ENCODE measurements at regions not wholly inside any gene's neighbourhood (a gene's known extent, or its start where the extent isn't known, plus 50 kb on each side); places are given as distances from the start of the nearest gene placed in this dataset.

GRCh38 chr7:22589641-22590201 lies 89.7 kb upstream of the STEAP1B start:
- no peaks in the 10 kb centered on the region for H3K27me3 ChIP-seq (ENCODE audit: insufficient read depth, low read length)
- no peaks in the 10 kb centered on the region for H3K79me2 ChIP-seq (ENCODE audit: control insufficient read depth, insufficient read depth, low read length, unreplicated experiment)
- peak overlapping the region; percentile 86 for H3K27ac ChIP-seq (ENCODE audit: low read depth, low read length)
- H3K36me3 ChIP-seq (ENCODE audit: insufficient read depth, low read length): no peaks in the 10 kb centered on the region
- peak overlapping the region; percentile 28 for H2AFZ ChIP-seq (ENCODE audit: low read length, unreplicated experiment)
- H3K4me3 ChIP-seq (ENCODE audit: low read depth, low read length): peak overlapping the region; percentile 52
- peaks cover 50% of the 10 kb centered on the region for H3K4me1 ChIP-seq (ENCODE audit: control insufficient read depth, insufficient read depth, low read length, unreplicated experiment)

GRCh38 chr7:22588351-22588750 lies 88.4 kb upstream of the STEAP1B start:
- Histone ChIP-seq H3K27me3 (ENCODE audit: insufficient read depth, low read length) (no peaks in the 10 kb centered on the region), H3K4me3 (ENCODE audit: low read depth, low read length) (no peak overlapping the region), H3K79me2 (ENCODE audit: control insufficient read depth, insufficient read depth, low read length, unreplicated experiment) (no peaks in the 10 kb centered on the region), H2AFZ (ENCODE audit: low read length, unreplicated experiment) (no peak overlapping the region), H3K4me1 (ENCODE audit: control insufficient read depth, insufficient read depth, low read length, unreplicated experiment) (peaks cover 58% of the 10 kb centered on the region), H3K27ac (ENCODE audit: low read depth, low read length) (peak overlapping the region; percentile 73; the same call in 1 of the 2 replicates), H3K36me3 (ENCODE audit: insufficient read depth, low read length) (no peaks in the 10 kb centered on the region)

- peak overlapping the region; percentile 44 for H2AFZ ChIP-seq (ENCODE audit: low read length, unreplicated experiment)
- H3K4me1 ChIP-seq (ENCODE audit: control insufficient read depth, insufficient read depth, low read length, unreplicated experiment): peaks cover 61% of the 10 kb centered on the region
- no peaks in the 10 kb centered on the region for H3K79me2 ChIP-seq (ENCODE audit: control insufficient read depth, insufficient read depth, low read length, unreplicated experiment)
These were observed 87.3 kb upstream of the STEAP1B start for GRCh38 chr7:22587322-22587721.

GRCh38 chr7:22586786-22587140 lies 86.8 kb upstream of the STEAP1B start:
- Histone ChIP-seq H3K4me3 (ENCODE audit: low read depth, low read length) (no peak overlapping the region), H3K79me2 (ENCODE audit: control insufficient read depth, insufficient read depth, low read length, unreplicated experiment) (no peaks in the 10 kb centered on the region), H3K4me1 (ENCODE audit: control insufficient read depth, insufficient read depth, low read length, unreplicated experiment) (peaks cover 61% of the 10 kb centered on the region), H2AFZ (ENCODE audit: low read length, unreplicated experiment) (no peak overlapping the region), H3K36me3 (ENCODE audit: insufficient read depth, low read length) (no peaks in the 10 kb centered on the region), H3K27ac (ENCODE audit: low read depth, low read length) (peak overlapping the region; percentile 73; the same call in 1 of the 2 replicates), H3K27me3 (ENCODE audit: insufficient read depth, low read length) (no peaks in the 10 kb centered on the region)

More at GRCh38 chr7:22587322-22587721, 87.3 kb upstream of the STEAP1B start:
- no peak overlapping the region for H3K4me3 ChIP-seq (ENCODE audit: low read depth, low read length)
- H3K36me3 ChIP-seq (ENCODE audit: insufficient read depth, low read length): no peaks in the 10 kb centered on the region
- peak overlapping the region; percentile 73 for H3K27ac ChIP-seq (ENCODE audit: low read depth, low read length)
- H3K27me3 ChIP-seq (ENCODE audit: insufficient read depth, low read length): no peaks in the 10 kb centered on the region

GRCh38 chr7:22586101-22586785 lies 86.3 kb upstream of the STEAP1B start:
- Histone ChIP-seq H2AFZ (ENCODE audit: low read length, unreplicated experiment) (no peak overlapping the region), H3K27ac (ENCODE audit: low read depth, low read length) (no peak overlapping the region), H3K79me2 (ENCODE audit: control insufficient read depth, insufficient read depth, low read length, unreplicated experiment) (no peaks in the 10 kb centered on the region), H3K4me1 (ENCODE audit: control insufficient read depth, insufficient read depth, low read length, unreplicated experiment) (peaks cover 58% of the 10 kb centered on the region), H3K27me3 (ENCODE audit: insufficient read depth, low read length) (no peaks in the 10 kb centered on the region), H3K4me3 (ENCODE audit: low read depth, low read length) (no peak overlapping the region), H3K36me3 (ENCODE audit: insufficient read depth, low read length) (no peaks in the 10 kb centered on the region)

- H3K27me3 ChIP-seq (ENCODE audit: insufficient read depth, low read length): no peaks in the 10 kb centered on the region
- H3K4me1 ChIP-seq (ENCODE audit: control insufficient read depth, insufficient read depth, low read length, unreplicated experiment): peaks cover 38% of the 10 kb centered on the region
- no peak overlapping the region for H3K27ac ChIP-seq (ENCODE audit: low read depth, low read length)
- H3K79me2 ChIP-seq (ENCODE audit: control insufficient read depth, insufficient read depth, low read length, unreplicated experiment): no peaks in the 10 kb centered on the region
- no peaks in the 10 kb centered on the region for H3K36me3 ChIP-seq (ENCODE audit: insufficient read depth, low read length)
- H3K4me3 ChIP-seq (ENCODE audit: low read depth, low read length): no peak overlapping the region
- no peak overlapping the region for H2AFZ ChIP-seq (ENCODE audit: low read length, unreplicated experiment)
These were observed 84.2 kb upstream of the STEAP1B start for GRCh38 chr7:22584179-22584578.

- Histone ChIP-seq H3K4me3 (ENCODE audit: low read depth, low read length) (no peak overlapping the region), H3K36me3 (ENCODE audit: insufficient read depth, low read length) (no peaks in the 10 kb centered on the region), H3K4me1 (ENCODE audit: control insufficient read depth, insufficient read depth, low read length, unreplicated experiment) (peaks cover 36% of the 10 kb centered on the region), H3K27me3 (ENCODE audit: insufficient read depth, low read length) (no peaks in the 10 kb centered on the region), H3K27ac (ENCODE audit: low read depth, low read length) (no peak overlapping the region), H2AFZ (ENCODE audit: low read length, unreplicated experiment) (no peak overlapping the region), H3K79me2 (ENCODE audit: control insufficient read depth, insufficient read depth, low read length, unreplicated experiment) (no peaks in the 10 kb centered on the region)
These were observed 83.1 kb upstream of the STEAP1B start for GRCh38 chr7:22582863-22583622.

GRCh38 chr7:22581099-22581498 lies 81.1 kb upstream of the STEAP1B start:
- Histone ChIP-seq H3K27ac (ENCODE audit: low read depth, low read length) (no peak overlapping the region), H2AFZ (ENCODE audit: low read length, unreplicated experiment) (no peak overlapping the region)

GRCh38 chr7:22579961-22580360 lies 80.0 kb upstream of the STEAP1B start:
- H3K79me2 ChIP-seq (ENCODE audit: control insufficient read depth, insufficient read depth, low read length, unreplicated experiment): no peaks in the 10 kb centered on the region
- H3K27ac ChIP-seq (ENCODE audit: low read depth, low read length): peak overlapping the region; percentile 99; the same call in 1 of the 2 replicates
- peaks cover 42% of the 10 kb centered on the region for H3K4me1 ChIP-seq (ENCODE audit: control insufficient read depth, insufficient read depth, low read length, unreplicated experiment)
- no peak overlapping the region for H2AFZ ChIP-seq (ENCODE audit: low read length, unreplicated experiment)
- no peak overlapping the region for H3K4me3 ChIP-seq (ENCODE audit: low read depth, low read length)
- H3K36me3 ChIP-seq (ENCODE audit: insufficient read depth, low read length): no peaks in the 10 kb centered on the region
- no peaks in the 10 kb centered on the region for H3K27me3 ChIP-seq (ENCODE audit: insufficient read depth, low read length)

More at GRCh38 chr7:22581099-22581498, 81.1 kb upstream of the STEAP1B start:
- Histone ChIP-seq H3K36me3 (ENCODE audit: insufficient read depth, low read length) (no peaks in the 10 kb centered on the region), H3K79me2 (ENCODE audit: control insufficient read depth, insufficient read depth, low read length, unreplicated experiment) (no peaks in the 10 kb centered on the region), H3K27me3 (ENCODE audit: insufficient read depth, low read length) (no peaks in the 10 kb centered on the region), H3K4me1 (ENCODE audit: control insufficient read depth, insufficient read depth, low read length, unreplicated experiment) (peaks cover 36% of the 10 kb centered on the region), H3K4me3 (ENCODE audit: low read depth, low read length) (no peak overlapping the region)

- Histone ChIP-seq H3K27ac (ENCODE audit: low read depth, low read length) (peak overlapping the region; percentile 99), H3K27me3 (ENCODE audit: insufficient read depth, low read length) (no peaks in the 10 kb centered on the region), H3K36me3 (ENCODE audit: insufficient read depth, low read length) (no peaks in the 10 kb centered on the region), H3K79me2 (ENCODE audit: control insufficient read depth, insufficient read depth, low read length, unreplicated experiment) (no peaks in the 10 kb centered on the region), H3K4me3 (ENCODE audit: low read depth, low read length) (peak overlapping the region; percentile 56), H3K4me1 (ENCODE audit: control insufficient read depth, insufficient read depth, low read length, unreplicated experiment) (peaks cover 33% of the 10 kb centered on the region), H2AFZ (ENCODE audit: low read length, unreplicated experiment) (no peak overlapping the region)
These were observed 78.2 kb upstream of the STEAP1B start for GRCh38 chr7:22578007-22578733.

Data from ACC112 (cell line).